SK-N-MC (cell line): ENCODE measurements at regions not wholly inside any gene's neighbourhood (a gene's known extent, or its start where the extent isn't known, plus 50 kb on each side); places are given as distances from the start of the nearest gene placed in this dataset.

Experiments
- EZH2 ChIP-seq: fragments of 200-600 bp; sonication (generic); IDR thresholded peaks from one replicate; pipeline ENCODE4 v1.6.1; 2017; ENCODE audit warnings: antibody characterized with exemption
- FOXP2 ChIP-seq: optimal IDR thresholded peaks from 2 replicates; pipeline ENCODE3; 2011; ENCODE audit warnings: mild to moderate bottlenecking, moderate library complexity; ENCODE audit not compliant: insufficient read depth; ENCODE audit errors: extremely low read length, control extremely low read depth
- POLR2AphosphoS5 ChIP-seq: IDR thresholded peaks from 2 replicates; pipeline ENCODE4 v1.6.1; 2012; ENCODE audit warnings: mild to moderate bottlenecking, low read depth, low read length, borderline replicate concordance

DNA sequence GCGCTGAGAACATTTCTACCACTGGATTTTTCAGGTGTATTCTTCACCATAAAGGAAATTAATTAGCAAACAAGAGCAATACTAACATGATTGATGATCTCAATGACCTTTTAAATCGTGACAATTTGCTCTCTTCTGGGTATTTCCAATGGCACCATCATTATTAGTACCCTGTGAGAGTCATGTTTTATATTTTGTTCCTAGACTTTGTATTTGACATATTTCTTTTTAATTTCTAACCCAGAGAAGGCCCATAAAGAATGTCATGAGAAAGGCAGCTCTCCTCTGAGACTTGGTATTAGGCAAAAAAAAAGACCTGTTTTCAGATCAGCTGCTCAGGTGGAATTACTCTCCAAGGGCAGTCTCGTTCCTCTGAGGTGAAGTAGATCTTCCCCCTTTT lies 1253.4 kb downstream of the ROBO2 start:
- TF ChIP-seq POLR2AphosphoS5 (no peak), EZH2 (no peak), FOXP2 (no peak)
